NCI-H774 (cell line): ENCODE measurements at regions not wholly inside any gene's neighbourhood (a gene's known extent, or its start where the extent isn't known, plus 50 kb on each side); places are given as distances from the start of the nearest gene placed in this dataset.
"Not testable (repeated sequence)": the region's sequence is repeated elsewhere in the genome, so short reads cannot be mapped to it uniquely, and the experiment has no call there.

Experiments
- DNase-seq: peaks from one replicate; lab custom pipeline; 2025; lab: John Stamatoyannopoulos, UW

DNA sequence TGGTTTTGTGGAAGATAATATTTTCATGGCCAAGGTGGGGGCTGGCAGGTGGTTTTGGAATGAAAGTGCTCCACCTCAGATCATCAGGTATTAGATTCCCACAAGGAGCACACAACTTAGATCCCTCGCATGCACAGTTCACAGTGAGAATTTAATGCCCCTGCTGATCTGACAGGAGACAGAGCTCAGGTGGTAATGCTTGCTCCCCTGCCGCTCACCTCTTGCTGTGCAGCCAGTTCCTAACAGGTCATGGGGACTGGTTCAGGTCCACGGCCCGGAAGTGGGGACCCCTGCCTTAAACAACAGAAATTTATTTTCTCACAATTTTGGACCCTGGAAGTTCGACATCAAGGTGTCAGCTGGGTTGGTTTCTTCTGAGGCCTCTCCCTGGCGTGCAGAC, 668.7 kb upstream of the ZNF608 start:
- no peak for DNase-seq

DNA sequence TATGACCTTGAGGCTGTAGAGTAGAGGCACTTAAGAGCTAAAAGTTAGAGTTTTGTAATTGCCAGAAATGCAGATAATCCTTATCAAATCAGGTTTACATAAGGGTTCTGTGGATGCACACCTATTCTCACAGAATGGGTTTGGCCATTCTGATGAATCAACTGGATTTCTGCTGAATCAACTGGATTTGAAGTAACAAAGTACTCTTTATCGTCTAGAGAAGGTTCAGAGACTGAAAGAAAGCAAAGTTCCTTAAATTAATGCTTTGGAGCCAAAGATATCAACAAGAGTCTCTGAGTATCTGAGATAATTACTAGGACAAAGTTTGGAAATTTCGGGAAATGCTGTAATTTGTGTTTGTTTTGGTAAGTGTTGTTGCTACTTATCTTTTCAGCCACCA, 669.6 kb upstream of the ZNF608 start:
- DNase-seq: no peak

DNA sequence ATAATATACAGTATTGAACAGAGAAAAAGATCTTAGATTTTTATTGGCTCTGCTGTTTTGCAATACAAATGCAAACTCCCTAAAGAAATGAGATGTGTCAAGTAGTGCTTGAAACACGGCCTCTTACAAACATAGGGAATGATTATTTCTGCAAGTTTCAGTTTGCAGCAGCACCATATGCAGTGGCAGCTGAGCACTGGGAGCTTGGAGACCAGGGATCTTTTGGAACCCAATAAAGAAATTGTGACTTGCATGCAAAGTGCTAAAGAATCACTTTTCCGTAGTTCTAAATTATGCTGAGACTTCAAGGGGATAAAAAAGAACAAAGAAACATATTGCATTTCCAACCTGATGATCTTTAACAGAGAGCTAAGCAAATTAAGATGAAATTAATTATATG, 674.6 kb upstream of the ZNF608 start:
- no peak for DNase-seq

DNA sequence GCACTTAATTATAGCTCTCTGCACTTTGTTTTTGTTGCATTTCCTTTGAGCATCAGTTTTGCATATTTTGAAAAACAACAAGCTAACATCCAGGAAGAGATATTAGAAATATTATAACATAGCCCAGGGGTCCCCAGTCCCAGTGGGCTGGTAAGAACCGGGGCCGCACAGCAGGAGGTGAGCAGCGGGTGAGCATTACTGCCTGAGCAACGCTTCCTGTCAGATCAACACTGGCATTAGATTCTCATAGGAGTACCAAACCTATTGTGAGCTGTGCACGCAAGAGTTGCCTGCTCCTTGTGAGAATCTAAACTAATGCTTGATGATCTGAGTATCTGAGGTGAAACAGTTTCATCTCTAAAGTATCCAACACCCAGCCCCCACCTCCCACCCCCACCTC, 675.9 kb upstream of the ZNF608 start:
- DNase-seq: no peak

DNA sequence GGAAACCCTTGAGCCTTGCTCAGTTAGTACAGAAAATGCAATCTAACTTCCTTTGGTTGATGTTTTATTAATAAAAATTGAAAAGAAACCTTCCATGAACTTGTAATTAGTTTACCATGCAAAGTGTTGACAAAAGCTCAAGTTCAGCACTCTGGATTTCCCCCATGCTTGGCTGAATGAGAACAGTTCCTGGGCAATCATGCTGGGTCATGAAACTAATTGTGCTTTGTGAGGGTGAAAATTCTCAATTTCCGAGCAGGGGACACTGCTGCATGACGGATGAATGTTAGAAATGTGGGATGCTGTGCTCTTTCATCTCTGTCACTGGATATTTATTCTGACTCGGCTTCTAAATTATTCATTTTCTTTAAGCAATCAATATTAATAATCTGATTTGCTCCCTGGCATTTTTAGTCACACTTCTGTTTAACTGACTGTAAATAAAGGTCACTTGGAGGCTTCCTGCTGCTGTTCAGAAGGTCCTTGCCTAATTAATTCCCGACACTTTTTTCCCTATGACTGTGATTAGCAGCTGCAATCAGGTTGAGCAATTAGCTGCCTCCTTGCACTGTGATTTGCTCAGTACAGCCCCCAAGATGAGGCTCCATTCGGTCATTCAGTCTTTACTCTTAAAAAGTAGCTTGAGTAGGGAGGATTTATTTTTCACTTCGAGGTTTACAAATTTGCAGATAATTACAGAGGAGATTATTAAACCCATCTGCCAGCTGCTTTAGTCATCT, 678.1 kb upstream of the ZNF608 start:
- DNase-seq: no peak

DNA sequence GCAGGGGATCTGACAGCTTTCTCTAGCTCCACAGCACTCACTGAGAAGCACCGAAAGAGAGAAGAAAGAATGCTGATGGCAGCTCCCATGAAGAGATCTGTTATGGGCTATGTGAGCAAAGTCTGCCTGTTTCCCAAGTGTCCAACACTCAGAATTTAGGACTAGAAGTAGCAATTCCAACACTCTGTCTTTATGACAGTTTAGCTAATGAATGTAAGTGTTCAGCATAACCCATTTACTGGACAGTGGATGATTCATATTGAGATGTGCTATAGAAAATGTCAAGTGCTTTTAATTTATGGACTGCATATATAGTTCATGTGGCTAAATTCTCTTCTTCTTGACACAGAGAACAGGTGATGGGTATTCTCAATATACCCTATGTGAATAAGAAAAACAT, 683.1 kb upstream of the ZNF608 start:
- no peak for DNase-seq

DNA sequence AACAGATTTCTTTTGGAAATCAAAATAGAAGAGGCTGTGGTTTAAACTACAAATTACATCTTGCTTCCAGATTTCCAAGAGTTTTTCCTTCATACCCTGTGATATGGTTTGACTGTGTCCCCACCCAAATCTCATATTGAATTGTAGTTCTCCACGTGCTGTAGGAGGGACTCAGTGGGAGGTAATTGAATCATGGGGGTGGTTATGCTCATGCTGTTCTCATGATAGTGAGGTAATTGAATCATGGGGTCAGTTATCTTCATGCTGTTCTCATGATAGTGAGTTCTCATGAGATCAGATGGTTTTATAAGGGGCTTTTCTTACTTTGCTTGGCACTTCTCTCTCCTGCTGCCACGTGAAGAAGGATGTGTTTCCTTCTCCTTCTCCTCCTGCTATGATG, 687.0 kb upstream of the ZNF608 start:
- no peak for DNase-seq

DNA sequence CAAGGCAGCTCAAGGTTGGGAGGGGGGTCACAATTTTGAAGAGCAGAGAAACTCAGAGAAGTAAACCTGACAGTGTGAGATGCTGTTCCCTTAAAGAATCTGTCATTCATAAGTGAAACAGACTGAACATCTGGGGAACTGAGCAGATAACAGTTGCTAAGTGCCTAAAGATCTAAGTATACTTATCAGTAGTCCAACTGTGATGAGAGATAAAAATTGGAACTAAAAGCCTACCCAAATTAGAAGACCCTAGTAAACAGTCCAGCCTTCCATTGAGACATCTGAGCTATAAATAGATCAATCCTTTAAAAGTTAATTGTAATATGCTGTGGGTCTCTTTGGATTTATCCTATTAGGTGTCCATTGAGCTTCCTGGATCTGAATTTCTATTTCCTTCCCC, 692.8 kb upstream of the ZNF608 start:
- no peak for DNase-seq

DNA sequence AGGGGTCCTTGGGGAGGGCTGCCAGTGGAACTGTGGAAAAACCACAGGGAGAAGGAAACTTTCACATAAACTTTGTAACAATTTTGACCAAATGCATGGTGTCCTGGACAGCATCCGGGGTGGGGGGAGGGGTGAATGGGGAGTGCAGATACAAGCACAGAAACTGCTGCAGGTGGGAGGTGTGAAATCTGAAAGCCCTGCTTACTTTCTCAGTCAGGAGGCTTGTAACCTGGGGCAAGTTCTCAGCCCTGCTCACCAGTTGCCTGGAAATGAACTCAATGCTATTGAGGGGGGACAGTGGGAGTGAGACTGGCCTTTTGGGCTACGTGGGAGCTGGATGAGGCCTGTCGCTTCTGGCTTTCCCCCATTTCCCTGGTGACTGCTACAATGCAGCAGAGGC, 694.5 kb upstream of the ZNF608 start:
- DNase-seq: no peak

DNA sequence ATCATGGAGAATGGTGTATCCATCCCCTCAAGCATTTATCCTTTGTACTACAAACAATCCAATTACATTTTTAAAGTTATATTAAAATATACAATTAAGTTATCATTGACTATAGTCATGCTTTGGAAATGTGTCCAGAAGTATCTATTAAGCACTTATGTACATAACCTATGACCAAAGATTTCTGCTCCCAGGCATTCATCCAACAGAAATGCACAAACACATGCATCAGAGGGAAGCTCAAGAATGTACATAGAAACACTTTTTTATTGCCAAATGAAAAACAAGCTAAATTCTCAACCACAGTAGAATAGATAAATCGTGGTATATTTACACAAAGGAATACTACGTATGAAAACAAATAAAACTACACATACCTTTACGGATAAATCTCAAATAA, 700.5 kb upstream of the ZNF608 start:
- no peak for DNase-seq

DNA sequence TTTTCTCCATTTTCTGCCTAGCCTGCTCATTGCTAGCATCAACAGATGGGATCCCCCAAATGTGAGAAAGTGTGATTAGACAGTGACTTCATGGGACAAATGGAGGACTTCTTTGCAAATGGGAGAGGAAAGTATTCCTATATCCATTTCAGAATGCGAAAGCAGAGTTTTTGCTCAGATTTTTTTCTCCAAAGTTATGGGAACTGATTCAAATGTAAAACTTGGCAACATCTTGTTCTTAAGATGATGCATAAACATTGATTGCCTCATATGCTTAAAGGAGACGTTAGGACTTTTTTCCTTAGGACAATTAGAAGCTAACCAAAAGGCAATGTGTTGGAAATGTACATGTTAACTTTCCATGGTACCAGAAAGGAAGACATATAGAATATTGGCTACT, 704.3 kb upstream of the ZNF608 start:
- DNase-seq: no peak

DNA sequence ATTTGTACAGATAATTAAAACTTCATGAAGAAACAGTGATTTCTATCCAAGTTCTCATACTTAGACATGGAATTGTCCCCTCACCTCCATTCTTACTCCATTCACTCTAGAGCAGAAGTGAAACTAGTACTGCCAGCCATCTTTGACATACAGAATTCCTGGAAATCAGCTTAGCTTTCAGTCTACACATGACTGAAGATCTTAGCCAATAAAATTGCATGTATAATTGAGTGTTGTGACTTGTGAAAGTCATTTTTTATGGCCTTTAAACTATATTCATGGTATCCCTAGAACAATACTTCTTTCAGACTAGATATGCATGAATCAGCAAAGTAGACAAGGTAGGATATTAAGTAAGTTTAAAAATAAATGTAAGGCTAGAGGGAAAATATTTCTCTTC, 705.2 kb upstream of the ZNF608 start:
- DNase-seq: no peak

DNA sequence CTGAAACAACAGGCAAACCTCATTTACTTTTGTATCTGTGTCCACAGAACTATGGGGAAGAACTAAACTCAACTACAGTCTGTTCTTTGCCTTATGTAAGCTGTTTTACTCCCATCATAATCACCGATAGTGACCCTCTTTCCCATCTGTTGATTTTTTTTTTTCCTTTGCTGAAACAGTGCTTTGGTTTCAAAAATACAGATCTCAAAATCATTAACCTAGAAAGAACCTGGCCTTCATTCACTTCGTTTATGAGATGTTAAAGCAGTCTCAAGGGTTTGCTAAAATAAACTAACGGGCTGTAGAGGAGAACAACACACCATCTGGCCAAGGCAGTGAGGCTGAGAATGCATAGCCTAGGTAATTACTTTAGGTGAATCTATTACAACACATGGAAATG, 706.6 kb upstream of the ZNF608 start:
- no peak for DNase-seq

DNA sequence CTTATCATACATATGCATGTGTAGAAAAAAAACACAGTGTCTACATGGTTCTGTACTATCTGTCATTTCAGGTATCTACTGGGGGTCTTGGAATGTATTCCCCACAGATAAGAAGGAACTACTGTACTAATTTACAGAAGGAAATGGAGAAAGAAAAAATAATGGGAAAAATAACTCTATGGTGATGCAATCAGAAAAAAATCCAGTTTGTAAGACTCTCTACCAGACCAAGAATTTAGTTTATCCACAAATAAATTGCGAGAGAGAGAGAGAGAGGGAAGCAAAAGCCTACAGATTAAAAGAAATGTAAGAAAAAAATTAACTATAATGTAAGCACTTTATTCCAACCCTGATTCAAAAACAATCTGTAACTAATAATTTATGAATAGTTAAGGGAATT, 708.6 kb upstream of the ZNF608 start:
- DNase-seq: no peak

DNA sequence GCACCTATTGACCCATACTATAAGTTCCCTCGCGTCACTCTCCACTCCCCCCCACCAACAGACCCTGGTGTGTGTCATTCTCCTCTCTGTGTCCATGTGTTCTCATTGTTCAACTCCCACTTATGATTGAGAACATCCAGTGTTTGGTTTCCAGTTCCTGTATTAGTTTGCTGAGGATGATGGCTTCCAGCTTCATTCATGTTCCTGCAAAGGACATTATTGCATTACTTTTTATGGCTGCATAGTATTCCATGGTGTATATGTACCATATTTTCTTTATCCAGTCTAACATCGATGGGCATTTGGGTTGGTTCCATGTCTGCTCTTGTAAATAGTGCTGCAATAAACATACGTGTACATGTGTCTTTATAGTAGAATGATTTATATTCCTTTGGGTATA, 709.6 kb upstream of the ZNF608 start:
- not testable (repeated sequence) for DNase-seq

DNA sequence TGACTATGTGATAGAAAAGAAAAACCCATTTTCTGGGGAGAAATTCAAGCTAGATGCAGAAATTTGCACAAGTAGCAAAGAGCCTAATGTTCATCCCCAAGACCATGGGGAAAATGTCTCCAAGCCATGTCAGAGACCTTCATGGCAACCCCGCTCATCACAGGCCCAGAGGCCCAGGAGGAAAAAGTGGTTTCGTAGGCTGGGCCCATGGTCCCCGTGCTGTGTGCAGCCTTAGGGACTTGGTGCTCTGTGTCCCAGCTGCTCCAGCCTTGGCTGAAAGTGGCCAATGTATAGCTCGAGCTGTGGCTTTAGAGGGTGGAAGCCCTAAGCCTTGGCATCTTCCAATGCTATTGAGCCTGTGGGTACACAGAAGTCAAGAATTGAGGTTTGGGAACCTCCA, 711.2 kb upstream of the ZNF608 start:
- DNase-seq: no peak

DNA sequence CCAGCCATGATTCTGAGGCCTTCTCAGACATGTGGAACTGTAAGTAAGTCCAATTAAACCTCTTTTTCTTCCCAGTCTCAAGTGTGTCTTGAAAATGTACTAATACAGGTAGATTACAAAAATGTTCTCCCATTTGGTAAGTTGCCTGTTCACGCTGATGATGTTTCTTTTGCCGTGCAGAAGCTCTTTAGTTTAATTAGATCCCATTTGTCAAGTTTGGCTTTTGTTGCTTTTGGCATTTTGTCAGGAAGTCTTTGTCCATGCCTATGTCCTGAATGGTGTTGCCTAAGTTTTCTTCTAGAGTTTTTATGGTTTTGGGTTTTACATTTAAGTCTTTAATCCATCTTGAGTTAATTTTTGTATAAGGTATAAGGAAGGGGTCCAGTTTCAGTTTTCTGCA, 712.5 kb upstream of the ZNF608 start:
- not testable (repeated sequence) for DNase-seq

DNA sequence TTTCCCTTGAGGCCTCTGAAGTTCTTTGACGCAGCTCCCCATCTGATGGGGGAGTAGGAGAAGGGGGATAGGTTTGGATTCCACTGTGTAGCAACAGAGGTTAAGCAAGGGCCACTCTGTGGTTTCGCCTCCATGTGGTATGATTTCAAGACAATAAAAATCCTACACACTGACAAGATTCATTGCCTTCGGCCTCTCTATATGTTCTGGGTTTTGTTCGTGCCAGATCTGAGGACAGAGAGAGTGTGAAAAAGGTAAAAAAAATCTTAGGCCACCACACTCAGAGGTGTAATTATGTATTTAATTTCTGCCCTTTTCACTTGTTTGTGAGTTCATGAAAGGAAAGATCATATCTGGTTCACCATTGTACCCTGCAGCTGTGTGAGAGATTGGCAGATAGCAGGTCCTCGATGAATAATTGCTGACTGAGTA, 715.2 kb upstream of the ZNF608 start:
- no peak for DNase-seq

DNA sequence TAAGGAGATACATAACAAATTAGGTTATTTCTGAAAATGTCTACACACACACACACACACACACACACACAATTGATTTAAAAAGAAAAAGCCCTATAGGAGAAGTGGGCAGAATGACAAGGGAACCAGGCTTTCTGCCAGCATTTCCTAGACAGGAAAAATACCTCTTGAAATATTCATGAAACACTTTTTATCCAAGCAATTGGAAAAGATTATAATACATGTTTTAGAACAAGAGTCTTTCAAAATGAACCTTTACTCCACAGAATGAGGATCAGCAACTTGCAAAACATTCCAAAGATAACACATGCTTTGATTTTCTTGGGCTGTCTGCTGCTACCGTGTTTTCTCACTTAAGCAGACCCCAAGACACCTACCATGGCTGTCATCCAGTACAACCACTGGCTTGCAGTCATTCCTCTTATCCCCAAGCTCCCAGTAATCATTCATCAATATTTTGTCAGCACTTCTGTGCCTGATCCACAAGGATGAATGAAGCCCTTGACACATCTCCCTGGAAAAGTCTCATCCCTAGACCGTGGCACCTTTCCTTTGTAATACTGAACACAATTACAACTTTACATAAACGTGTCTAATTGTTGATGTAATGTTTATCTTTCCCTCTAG, 717.1 kb upstream of the ZNF608 start:
- no peak for DNase-seq

DNA sequence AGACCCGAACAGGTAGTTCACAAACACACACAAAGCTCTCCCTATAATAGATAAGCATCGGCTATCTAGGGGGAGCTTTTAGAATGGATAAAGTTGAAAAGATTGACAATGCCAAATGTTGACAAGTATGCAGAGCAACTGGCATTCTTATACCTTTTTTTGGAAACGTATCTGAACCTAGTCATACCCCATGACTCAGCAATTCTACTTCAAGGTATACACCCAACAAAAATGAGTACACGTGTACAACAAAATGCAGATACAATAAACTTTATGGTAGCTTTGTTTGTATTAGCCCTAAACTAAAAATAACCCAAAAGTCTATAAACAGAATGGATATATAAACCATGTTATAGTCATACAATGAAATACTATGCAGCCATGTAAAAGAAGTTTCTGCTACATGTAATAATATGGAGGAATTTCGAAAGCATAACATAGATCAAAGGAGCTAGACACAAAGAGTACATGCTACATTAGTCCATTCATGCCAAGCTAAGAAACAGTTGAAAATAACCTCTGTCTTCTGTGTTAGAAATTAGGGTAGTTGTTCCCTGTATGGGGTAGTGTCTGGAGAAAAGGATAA, 718.5 kb upstream of the ZNF608 start:
- DNase-seq: no peak

DNA sequence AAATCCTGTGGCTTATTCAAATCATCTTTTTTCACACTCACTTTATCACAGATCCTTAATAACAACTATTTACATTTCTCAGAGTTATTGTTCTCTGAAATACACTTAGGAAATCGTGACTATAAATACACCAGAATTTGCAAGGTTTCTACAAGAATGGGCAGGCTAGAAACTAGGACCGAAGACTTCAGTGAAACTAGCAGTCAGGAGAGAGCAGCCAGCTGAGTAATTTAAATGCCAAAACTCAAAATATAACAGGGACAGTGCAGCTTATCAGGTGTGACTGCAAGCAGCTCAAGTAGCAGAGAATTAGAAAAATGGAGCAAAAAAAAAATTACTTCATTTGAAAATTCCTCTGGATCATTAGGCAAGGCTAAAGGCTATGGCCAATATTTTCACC, 719.3 kb upstream of the ZNF608 start:
- no peak for DNase-seq

DNA sequence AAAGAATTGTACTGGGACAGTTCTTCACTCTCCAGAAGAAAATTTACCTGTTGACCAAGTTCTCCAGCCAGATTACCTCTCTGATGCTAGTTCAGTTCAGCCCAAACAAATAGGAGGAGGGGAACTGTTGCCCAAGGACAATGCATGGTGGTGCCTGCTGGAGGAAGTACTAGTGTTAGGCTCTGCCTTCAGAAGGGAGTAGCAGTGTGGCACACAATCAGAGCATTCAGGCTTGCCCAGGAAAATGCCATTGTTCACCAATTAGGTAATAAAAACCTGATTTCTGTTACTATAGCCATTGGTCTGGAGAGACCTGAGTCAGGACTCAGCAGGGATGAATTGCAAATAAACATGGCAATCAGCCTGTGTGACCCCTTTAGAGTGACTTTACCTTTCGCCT, 720.8 kb upstream of the ZNF608 start:
- no peak for DNase-seq

DNA sequence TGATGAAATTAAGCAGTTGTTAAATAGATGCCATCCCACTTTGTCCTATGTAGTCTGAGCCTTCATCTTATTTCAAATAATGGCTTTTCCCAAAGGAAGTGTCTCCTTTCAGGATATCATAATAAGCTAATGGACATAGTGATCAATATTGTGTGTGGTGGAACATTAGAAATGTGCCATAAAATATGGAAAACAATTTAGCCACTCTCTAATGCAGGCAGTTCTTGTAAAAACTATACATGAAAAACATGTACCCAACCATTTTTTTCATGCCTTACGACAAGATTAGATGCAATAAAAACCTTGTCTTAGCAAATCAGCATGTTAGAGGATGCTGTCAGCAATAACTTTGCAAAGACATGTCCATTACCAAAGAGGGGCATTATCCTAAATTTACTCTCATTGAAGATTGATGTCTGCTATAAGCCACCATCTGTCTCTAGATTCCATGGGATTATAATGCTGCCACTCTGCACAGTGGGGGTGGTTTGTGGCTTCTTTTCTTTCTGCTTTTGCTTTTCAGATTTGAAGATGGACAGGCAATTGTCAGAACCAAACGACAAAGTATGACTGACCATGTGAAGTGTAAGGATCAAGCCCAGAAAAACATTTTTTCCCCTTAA, 724.0 kb upstream of the ZNF608 start:
- no peak for DNase-seq
